ENCODE measurements at regions not wholly inside any gene's neighbourhood (a gene's known extent, or its start where the extent isn't known, plus 50 kb on each side); places are given as distances from the start of the nearest gene placed in this dataset.

DNA sequence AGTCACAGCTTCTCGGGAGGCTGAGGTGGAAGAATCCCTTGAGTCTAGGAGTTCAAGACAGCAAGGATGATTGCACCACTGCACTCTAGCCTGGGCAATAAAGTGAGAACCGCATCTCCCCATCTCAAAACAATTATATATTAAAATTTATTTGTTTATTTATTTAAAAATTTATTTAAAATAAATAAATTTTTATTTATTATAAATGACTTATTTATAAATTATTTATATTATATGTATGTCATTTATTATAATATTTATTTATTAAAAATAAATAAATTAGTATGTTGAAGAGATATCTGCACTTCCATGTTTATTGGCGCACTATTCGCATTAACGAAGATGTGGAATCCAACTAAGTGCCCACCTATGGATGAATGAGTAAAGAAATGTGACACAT lies 683.2 kb upstream of the BRINP3 start:
- TF ChIP-seq, protein P1, sequence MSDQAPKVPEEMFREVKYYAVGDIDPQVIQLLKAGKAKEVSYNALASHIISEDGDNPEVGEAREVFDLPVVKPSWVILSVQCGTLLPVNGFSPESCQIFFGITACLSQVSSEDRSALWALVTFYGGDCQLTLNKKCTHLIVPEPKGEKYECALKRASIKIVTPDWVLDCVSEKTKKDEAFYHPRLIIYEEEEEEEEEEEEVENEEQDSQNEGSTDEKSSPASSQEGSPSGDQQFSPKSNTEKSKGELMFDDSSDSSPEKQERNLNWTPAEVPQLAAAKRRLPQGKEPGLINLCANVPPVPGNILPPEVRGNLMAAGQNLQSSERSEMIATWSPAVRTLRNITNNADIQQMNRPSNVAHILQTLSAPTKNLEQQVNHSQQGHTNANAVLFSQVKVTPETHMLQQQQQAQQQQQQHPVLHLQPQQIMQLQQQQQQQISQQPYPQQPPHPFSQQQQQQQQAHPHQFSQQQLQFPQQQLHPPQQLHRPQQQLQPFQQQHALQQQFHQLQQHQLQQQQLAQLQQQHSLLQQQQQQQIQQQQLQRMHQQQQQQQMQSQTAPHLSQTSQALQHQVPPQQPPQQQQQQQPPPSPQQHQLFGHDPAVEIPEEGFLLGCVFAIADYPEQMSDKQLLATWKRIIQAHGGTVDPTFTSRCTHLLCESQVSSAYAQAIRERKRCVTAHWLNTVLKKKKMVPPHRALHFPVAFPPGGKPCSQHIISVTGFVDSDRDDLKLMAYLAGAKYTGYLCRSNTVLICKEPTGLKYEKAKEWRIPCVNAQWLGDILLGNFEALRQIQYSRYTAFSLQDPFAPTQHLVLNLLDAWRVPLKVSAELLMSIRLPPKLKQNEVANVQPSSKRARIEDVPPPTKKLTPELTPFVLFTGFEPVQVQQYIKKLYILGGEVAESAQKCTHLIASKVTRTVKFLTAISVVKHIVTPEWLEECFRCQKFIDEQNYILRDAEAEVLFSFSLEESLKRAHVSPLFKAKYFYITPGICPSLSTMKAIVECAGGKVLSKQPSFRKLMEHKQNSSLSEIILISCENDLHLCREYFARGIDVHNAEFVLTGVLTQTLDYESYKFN (CRISPR knock-in tag; conservative IDR thresholded peaks at IDR 0.05): no peak
- TF ChIP-seq SMC3 (IDR thresholded peaks at IDR 0.05; ENCODE audit: low read length) (no peak), CHCHD3 (CRISPR knock-in tag; IDR thresholded peaks at IDR 0.05) (no peak)

Data from HepG2 (cell line).